ENCODE measurements at regions not wholly inside any gene's neighbourhood (a gene's known extent, or its start where the extent isn't known, plus 50 kb on each side); places are given as distances from the start of the nearest gene placed in this dataset.
"Not testable (repeated sequence)": the region's sequence is repeated elsewhere in the genome, so short reads cannot be mapped to it uniquely, and the experiment has no call there.

- DNase-seq, result no peak
These were observed 138.7 kb upstream of the ZNF516 start for GRCh38 chr18:76633588-76634269.

GRCh38 chr18:76627444-76627843 lies 132.4 kb upstream of the ZNF516 start:
- DNase-seq, result no peak

- no peak for DNase-seq
These were observed 131.9 kb upstream of the ZNF516 start for GRCh38 chr18:76626991-76627390.

- no peak for DNase-seq
These were observed 127.6 kb upstream of the ZNF516 start for GRCh38 chr18:76622651-76623050.

GRCh38 chr18:76621782-76622495 lies 126.9 kb upstream of the ZNF516 start:
- no peak for DNase-seq

- no peak for DNase-seq
These were observed 126.2 kb upstream of the ZNF516 start for GRCh38 chr18:76621226-76621625.

- peak; percentile 5 to 6 for DNase-seq
These were observed 125.5 kb upstream of the ZNF516 start for GRCh38 chr18:76620321-76621170.

- DNase-seq, result no peak
These were observed 124.7 kb upstream of the ZNF516 start for GRCh38 chr18:76619621-76620315.

GRCh38 chr18:76619261-76619620 lies 124.2 kb upstream of the ZNF516 start:
- no peak for DNase-seq

- DNase-seq, result no peak
These were observed 123.7 kb upstream of the ZNF516 start for GRCh38 chr18:76618721-76619120.

GRCh38 chr18:76616373-76616772 lies 121.3 kb upstream of the ZNF516 start:
- no peak for DNase-seq

- DNase-seq, result no peak
These were observed 120.2 kb upstream of the ZNF516 start for GRCh38 chr18:76615065-76615733.

GRCh38 chr18:76613755-76614120 lies 118.7 kb upstream of the ZNF516 start:
- no peak for DNase-seq

- no peak for DNase-seq
These were observed 118.2 kb upstream of the ZNF516 start for GRCh38 chr18:76613053-76613754.

GRCh38 chr18:76611750-76612045 lies 116.7 kb upstream of the ZNF516 start:
- not testable (repeated sequence) for DNase-seq

- DNase-seq, result no peak
These were observed 116.1 kb upstream of the ZNF516 start for GRCh38 chr18:76610933-76611749.

- no peak for DNase-seq
These were observed 115.0 kb upstream of the ZNF516 start for GRCh38 chr18:76610012-76610411.

- DNase-seq, result no peak
These were observed 110.4 kb upstream of the ZNF516 start for GRCh38 chr18:76605341-76605929.

GRCh38 chr18:76604935-76605240 lies 109.8 kb upstream of the ZNF516 start:
- no peak for DNase-seq

GRCh38 chr18:76604108-76604934 lies 109.3 kb upstream of the ZNF516 start:
- DNase-seq, result no peak

Measured in activated CD4-positive, alpha-beta T cell treated with anti-CD3 and anti-CD28 coated beads, Interleukin-2, amount 50 U/mL, for 4 hours (primary cell).